GM13977 (cell line): ENCODE measurements at regions not wholly inside any gene's neighbourhood (a gene's known extent, or its start where the extent isn't known, plus 50 kb on each side); places are given as distances from the start of the nearest gene placed in this dataset.
"Not testable (repeated sequence)": the region's sequence is repeated elsewhere in the genome, so short reads cannot be mapped to it uniquely, and the experiment has no call there.

Source experiments
- DNase-seq: peaks from one replicate; pipeline ENCODE4 v3.0.0; 2012; ENCODE audit warnings: low spot score
- CTCF ChIP-seq: IDR thresholded peaks from 2 replicates; pipeline ENCODE4 v1.5.1; 2012; ENCODE audit warnings: mild to moderate bottlenecking, control low read depth; ENCODE audit not compliant: insufficient read depth; ENCODE audit errors: extremely low read depth, missing control alignments
- in situ Hi-C: fragments of 300-500 bp; cut with MboI; formaldehyde crosslinking; loops from one replicate; pipeline ENCODE4 v1.12.0; 2022; ENCODE audit warnings: low sequenced_read_pairs, low pct_unique_long_range_greater_than_20kb, mixed read lengths, inconsistent platforms; ENCODE audit not compliant: unreplicated experiment

- DNase-seq = no peak
- in situ Hi-C loops = no loop called here
- TF ChIP-seq CTCF = no peak
Observed at GRCh38 chr1:187038784-187039183, 210.0 kb downstream of the PLA2G4A start.

- no peak for TF ChIP-seq CTCF
- in situ Hi-C loops = no loop called here
- DNase-seq = no peak
Observed at GRCh38 chr1:187041104-187041503, 212.4 kb downstream of the PLA2G4A start.

GRCh38 chr1:187042538-187042937, 213.8 kb downstream of the PLA2G4A start:
- TF ChIP-seq CTCF = no peak
- in situ Hi-C loops = no loop called here
- DNase-seq = no peak

GRCh38 chr1:187043433-187043832, 214.7 kb downstream of the PLA2G4A start:
- in situ Hi-C loops, DNase-seq: not testable (repeated sequence)

- TF ChIP-seq CTCF = no peak
- in situ Hi-C loops = no loop called here
- DNase-seq = no peak
Observed at GRCh38 chr1:187044411-187044810, 215.7 kb downstream of the PLA2G4A start.

- no peak for TF ChIP-seq CTCF
- in situ Hi-C loops = no loop called here
- no peak for DNase-seq
Observed at GRCh38 chr1:187045371-187045770, 216.6 kb downstream of the PLA2G4A start.

- in situ Hi-C loops = no loop called here
- DNase-seq = no peak
- no peak for TF ChIP-seq CTCF
Observed at GRCh38 chr1:187046293-187046692, 217.5 kb downstream of the PLA2G4A start.
